ENCODE measurements at regions not wholly inside any gene's neighbourhood (a gene's known extent, or its start where the extent isn't known, plus 50 kb on each side); places are given as distances from the start of the nearest gene placed in this dataset.

DNA sequence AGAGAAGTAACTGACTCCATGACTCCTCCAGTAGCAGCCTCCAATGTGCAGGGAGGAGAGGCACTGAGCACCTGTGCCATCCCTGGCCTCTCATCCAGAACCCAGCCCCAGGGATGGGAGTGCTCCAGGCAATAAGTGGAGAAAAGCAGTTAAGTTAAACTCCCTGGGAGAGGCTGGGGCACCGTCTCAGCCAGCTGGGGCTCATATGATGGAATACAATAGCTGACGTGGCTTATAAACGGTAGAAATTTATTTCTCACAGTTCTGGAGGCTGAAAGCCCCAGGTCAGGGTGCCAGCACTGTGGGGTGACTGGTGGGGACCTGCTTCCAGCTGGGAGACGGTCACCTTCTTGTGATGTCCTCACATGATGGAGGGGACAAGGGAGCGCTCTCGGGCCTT lies 94.7 kb downstream of the RAMP3 start:
- H3K9me3 ChIP-seq (ENCODE audit: insufficient read depth, low read depth, low read length): no peaks in the 10 kb centered on the region
- no peaks in the 10 kb centered on the region for H4K20me1 ChIP-seq (ENCODE audit: insufficient read depth, low read length, poor library complexity, severe bottlenecking)
- H3K4me1 ChIP-seq (ENCODE audit: insufficient read depth, low read length, poor library complexity, severe bottlenecking): no peaks in the 10 kb centered on the region

DNA sequence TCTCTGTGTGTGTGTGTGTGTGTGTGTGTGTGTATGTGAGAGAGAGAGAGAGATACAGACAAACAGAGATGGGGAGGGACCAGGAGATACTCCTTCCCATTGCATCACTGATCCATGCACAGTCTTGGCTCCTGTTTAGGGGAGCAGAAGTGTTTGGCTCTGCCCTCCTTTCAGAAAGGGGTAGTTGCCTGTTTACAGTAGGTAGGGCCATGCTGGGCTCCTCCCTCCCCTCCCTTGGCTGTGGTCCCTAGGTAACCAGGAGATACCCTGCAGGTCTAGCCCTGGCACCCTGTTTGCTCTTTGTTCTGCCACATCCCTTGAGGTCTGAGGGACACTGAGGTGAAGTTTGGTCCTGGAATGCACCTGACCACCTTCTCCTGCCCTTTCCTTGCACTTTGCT lies 95.3 kb downstream of the RAMP3 start:
- Histone ChIP-seq H3K4me1 (ENCODE audit: insufficient read depth, low read length, poor library complexity, severe bottlenecking) (no peaks in the 10 kb centered on the region), H4K20me1 (ENCODE audit: insufficient read depth, low read length, poor library complexity, severe bottlenecking) (no peaks in the 10 kb centered on the region), H3K27me3 (ENCODE audit: insufficient read depth, low read length, poor library complexity, severe bottlenecking) (no peaks in the 10 kb centered on the region), H3K36me3 (ENCODE audit: insufficient read depth, low read length) (no peaks in the 10 kb centered on the region), H3K4me2 (ENCODE audit: low read depth, low read length, poor library complexity, severe bottlenecking) (no peak overlapping the region), H3K9ac (ENCODE audit: low read depth, low read length, poor library complexity, severe bottlenecking) (no peak overlapping the region), H3K4me3 (ENCODE audit: low read length, poor library complexity, severe bottlenecking) (no peak overlapping the region), H3K9me3 (ENCODE audit: insufficient read depth, low read depth, low read length) (no peaks in the 10 kb centered on the region), H3K9me2 (replicated peaks; ENCODE audit: low read depth, low read length) (no peaks in the 10 kb centered on the region), H2AFZ (ENCODE audit: low read length) (no peak overlapping the region), H3K79me2 (ENCODE audit: insufficient read depth, low read length) (no peaks in the 10 kb centered on the region), H3F3A (ENCODE audit: low read depth) (no peaks in the 10 kb centered on the region)
- TF ChIP-seq, protein P1, sequence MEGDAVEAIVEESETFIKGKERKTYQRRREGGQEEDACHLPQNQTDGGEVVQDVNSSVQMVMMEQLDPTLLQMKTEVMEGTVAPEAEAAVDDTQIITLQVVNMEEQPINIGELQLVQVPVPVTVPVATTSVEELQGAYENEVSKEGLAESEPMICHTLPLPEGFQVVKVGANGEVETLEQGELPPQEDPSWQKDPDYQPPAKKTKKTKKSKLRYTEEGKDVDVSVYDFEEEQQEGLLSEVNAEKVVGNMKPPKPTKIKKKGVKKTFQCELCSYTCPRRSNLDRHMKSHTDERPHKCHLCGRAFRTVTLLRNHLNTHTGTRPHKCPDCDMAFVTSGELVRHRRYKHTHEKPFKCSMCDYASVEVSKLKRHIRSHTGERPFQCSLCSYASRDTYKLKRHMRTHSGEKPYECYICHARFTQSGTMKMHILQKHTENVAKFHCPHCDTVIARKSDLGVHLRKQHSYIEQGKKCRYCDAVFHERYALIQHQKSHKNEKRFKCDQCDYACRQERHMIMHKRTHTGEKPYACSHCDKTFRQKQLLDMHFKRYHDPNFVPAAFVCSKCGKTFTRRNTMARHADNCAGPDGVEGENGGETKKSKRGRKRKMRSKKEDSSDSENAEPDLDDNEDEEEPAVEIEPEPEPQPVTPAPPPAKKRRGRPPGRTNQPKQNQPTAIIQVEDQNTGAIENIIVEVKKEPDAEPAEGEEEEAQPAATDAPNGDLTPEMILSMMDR (conservative IDR thresholded peaks at IDR 0.05; ENCODE audit: low read length): no peak
- TF ChIP-seq EZH2phosphoT487 (IDR thresholded peaks at IDR 0.05; ENCODE audit: borderline replicate concordance): no peak

More for the DNA sequence above, 94.7 kb downstream of the RAMP3 start:
- H3K9me2 ChIP-seq (replicated peaks; ENCODE audit: low read depth, low read length): no peaks in the 10 kb centered on the region
- no peaks in the 10 kb centered on the region for H3F3A ChIP-seq (ENCODE audit: low read depth)
- no peak overlapping the region for H2AFZ ChIP-seq (ENCODE audit: low read length)
- H3K27me3 ChIP-seq (ENCODE audit: insufficient read depth, low read length, poor library complexity, severe bottlenecking): no peaks in the 10 kb centered on the region
- no peak overlapping the region for H3K9ac ChIP-seq (ENCODE audit: low read depth, low read length, poor library complexity, severe bottlenecking)
- H3K36me3 ChIP-seq (ENCODE audit: insufficient read depth, low read length): no peaks in the 10 kb centered on the region
- H3K79me2 ChIP-seq (ENCODE audit: insufficient read depth, low read length): no peaks in the 10 kb centered on the region
- no peak overlapping the region for H3K4me2 ChIP-seq (ENCODE audit: low read depth, low read length, poor library complexity, severe bottlenecking)
- no peak overlapping the region for H3K4me3 ChIP-seq (ENCODE audit: low read length, poor library complexity, severe bottlenecking)
- TF ChIP-seq, protein P1 (conservative IDR thresholded peaks at IDR 0.05; ENCODE audit: low read length): no peak
- TF ChIP-seq EZH2phosphoT487 (IDR thresholded peaks at IDR 0.05; ENCODE audit: borderline replicate concordance): no peak

DNA sequence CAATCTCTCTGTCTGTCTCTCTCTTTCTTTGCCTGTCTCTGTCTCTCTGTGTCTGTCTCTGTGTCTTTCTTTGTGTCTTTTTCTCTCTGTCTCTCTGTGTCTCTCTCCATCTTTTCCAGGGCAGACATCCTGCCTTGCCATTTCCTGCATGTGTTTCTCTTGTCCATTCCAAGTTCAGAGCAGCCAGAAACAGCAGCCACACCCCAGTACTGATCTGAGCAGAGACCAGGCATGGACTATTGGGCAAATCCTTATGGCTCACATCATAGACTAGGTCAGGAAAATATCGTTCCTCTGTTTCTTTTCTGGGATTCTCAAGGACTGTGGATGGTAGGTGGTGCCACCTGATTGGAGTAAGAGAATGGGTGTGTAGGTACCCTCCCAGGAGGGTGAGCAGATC lies 95.8 kb downstream of the RAMP3 start:
- Histone ChIP-seq H3F3A (ENCODE audit: low read depth) (no peaks in the 10 kb centered on the region), H3K36me3 (ENCODE audit: insufficient read depth, low read length) (no peaks in the 10 kb centered on the region), H3K4me2 (ENCODE audit: low read depth, low read length, poor library complexity, severe bottlenecking) (no peak overlapping the region), H3K9me3 (ENCODE audit: insufficient read depth, low read depth, low read length) (no peaks in the 10 kb centered on the region), H2AFZ (ENCODE audit: low read length) (no peak overlapping the region), H3K27me3 (ENCODE audit: insufficient read depth, low read length, poor library complexity, severe bottlenecking) (no peaks in the 10 kb centered on the region), H3K9ac (ENCODE audit: low read depth, low read length, poor library complexity, severe bottlenecking) (no peak overlapping the region), H3K9me2 (replicated peaks; ENCODE audit: low read depth, low read length) (no peaks in the 10 kb centered on the region), H4K20me1 (ENCODE audit: insufficient read depth, low read length, poor library complexity, severe bottlenecking) (no peaks in the 10 kb centered on the region), H3K4me1 (ENCODE audit: insufficient read depth, low read length, poor library complexity, severe bottlenecking) (no peaks in the 10 kb centered on the region), H3K4me3 (ENCODE audit: low read length, poor library complexity, severe bottlenecking) (no peak overlapping the region), H3K79me2 (ENCODE audit: insufficient read depth, low read length) (no peaks in the 10 kb centered on the region)
- TF ChIP-seq, protein P1 (conservative IDR thresholded peaks at IDR 0.05; ENCODE audit: low read length): no peak
- TF ChIP-seq EZH2phosphoT487 (IDR thresholded peaks at IDR 0.05; ENCODE audit: borderline replicate concordance): no peak
